ENCODE measurements at regions not wholly inside any gene's neighbourhood (a gene's known extent, or its start where the extent isn't known, plus 50 kb on each side); places are given as distances from the start of the nearest gene placed in this dataset.
"Not testable (repeated sequence)": the region's sequence is repeated elsewhere in the genome, so short reads cannot be mapped to it uniquely, and the experiment has no call there.

- DNase-seq (ENCODE audit: low spot score) = no peak
Observed at GRCh38 chrX:55813150-55813549, 95.6 kb downstream of the RRAGB start.

GRCh38 chrX:55815546-55815945 lies 98.0 kb downstream of the RRAGB start:
- no peak for DNase-seq (ENCODE audit: low spot score)

- no peak for DNase-seq (ENCODE audit: low spot score)
Observed at GRCh38 chrX:55816023-55816422, 98.5 kb downstream of the RRAGB start.

GRCh38 chrX:55818673-55819375 lies 101.3 kb downstream of the RRAGB start:
- DNase-seq (ENCODE audit: low spot score) = no peak

- no peak for DNase-seq (ENCODE audit: low spot score)
Observed at GRCh38 chrX:55839485-55839884, 121.9 kb downstream of the RRAGB start.

GRCh38 chrX:55841962-55842752 lies 124.6 kb downstream of the RRAGB start:
- no peak for DNase-seq (ENCODE audit: low spot score)

GRCh38 chrX:55866779-55867178 lies 149.2 kb downstream of the RRAGB start:
- not testable (repeated sequence) for DNase-seq (ENCODE audit: low spot score)

GRCh38 chrX:55867181-55867651 lies 149.7 kb downstream of the RRAGB start:
- DNase-seq (ENCODE audit: low spot score) = no peak

- no peak for DNase-seq (ENCODE audit: low spot score)
Observed at GRCh38 chrX:55867708-55868107, 150.2 kb downstream of the RRAGB start.

- no peak for DNase-seq (ENCODE audit: low spot score)
Observed at GRCh38 chrX:55874807-55875206, 157.3 kb downstream of the RRAGB start.

GRCh38 chrX:55883541-55883940 lies 166.0 kb downstream of the RRAGB start:
- not testable (repeated sequence) for DNase-seq (ENCODE audit: low spot score)

GRCh38 chrX:55907968-55908607 lies 190.5 kb downstream of the RRAGB start:
- peak; percentile 34 for DNase-seq (ENCODE audit: low spot score)

- DNase-seq (ENCODE audit: low spot score) = no peak
Observed at GRCh38 chrX:55908661-55909212, 191.2 kb downstream of the RRAGB start.

GRCh38 chrX:55919367-55920221 lies 202.0 kb downstream of the RRAGB start:
- no peak for DNase-seq (ENCODE audit: low spot score)

- DNase-seq (ENCODE audit: low spot score) = no peak
Observed at GRCh38 chrX:55924574-55924973, 207.0 kb downstream of the RRAGB start.

GRCh38 chrX:55928529-55928928 lies 211.0 kb downstream of the RRAGB start:
- not testable (repeated sequence) for DNase-seq (ENCODE audit: low spot score)
